ENCODE measurements at regions not wholly inside any gene's neighbourhood (a gene's known extent, or its start where the extent isn't known, plus 50 kb on each side); places are given as distances from the start of the nearest gene placed in this dataset.

DNA sequence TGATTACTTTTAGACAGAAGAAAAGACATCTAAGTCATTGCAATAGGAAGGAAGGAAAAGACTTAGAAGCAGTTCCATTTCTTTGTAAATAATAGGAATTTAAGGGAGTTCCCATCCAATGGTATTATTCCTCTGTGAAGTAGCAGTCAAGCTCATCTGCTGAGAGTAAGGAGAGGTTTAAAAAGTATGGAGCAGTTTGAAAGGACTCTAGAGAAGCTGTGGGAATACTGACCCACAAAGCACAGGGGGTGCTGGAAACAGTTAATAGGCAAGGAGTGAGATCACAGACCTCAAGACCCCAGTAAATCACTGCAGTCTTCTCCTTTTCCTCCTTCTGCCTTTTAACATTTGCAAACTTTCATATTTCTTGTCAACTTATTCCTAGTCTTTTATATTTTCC is 428.5 kb downstream of the ADAMTS20 start:
- no peak for TF ChIP-seq EZH2 (IDR thresholded peaks at IDR 0.05; ENCODE audit: borderline replicate concordance, insufficient read depth, low read length, poor library complexity, severe bottlenecking)
- TF ChIP-seq, protein P1, sequence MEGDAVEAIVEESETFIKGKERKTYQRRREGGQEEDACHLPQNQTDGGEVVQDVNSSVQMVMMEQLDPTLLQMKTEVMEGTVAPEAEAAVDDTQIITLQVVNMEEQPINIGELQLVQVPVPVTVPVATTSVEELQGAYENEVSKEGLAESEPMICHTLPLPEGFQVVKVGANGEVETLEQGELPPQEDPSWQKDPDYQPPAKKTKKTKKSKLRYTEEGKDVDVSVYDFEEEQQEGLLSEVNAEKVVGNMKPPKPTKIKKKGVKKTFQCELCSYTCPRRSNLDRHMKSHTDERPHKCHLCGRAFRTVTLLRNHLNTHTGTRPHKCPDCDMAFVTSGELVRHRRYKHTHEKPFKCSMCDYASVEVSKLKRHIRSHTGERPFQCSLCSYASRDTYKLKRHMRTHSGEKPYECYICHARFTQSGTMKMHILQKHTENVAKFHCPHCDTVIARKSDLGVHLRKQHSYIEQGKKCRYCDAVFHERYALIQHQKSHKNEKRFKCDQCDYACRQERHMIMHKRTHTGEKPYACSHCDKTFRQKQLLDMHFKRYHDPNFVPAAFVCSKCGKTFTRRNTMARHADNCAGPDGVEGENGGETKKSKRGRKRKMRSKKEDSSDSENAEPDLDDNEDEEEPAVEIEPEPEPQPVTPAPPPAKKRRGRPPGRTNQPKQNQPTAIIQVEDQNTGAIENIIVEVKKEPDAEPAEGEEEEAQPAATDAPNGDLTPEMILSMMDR (IDR thresholded peaks at IDR 0.05; ENCODE audit: poor library complexity, severe bottlenecking): no peak
- no peak for TF ChIP-seq MXI1 (conservative IDR thresholded peaks at IDR 0.05; ENCODE audit: poor library complexity, severe bottlenecking)
- no peak for TF ChIP-seq RAD21 (conservative IDR thresholded peaks at IDR 0.05)
- no peak for TF ChIP-seq TAF1 (IDR thresholded peaks at IDR 0.05; ENCODE audit: low read depth)
